Ramos (cell line): ENCODE measurements at regions not wholly inside any gene's neighbourhood (a gene's known extent, or its start where the extent isn't known, plus 50 kb on each side); places are given as distances from the start of the nearest gene placed in this dataset.

Experiments
- in situ Hi-C: fragments of 300-500 bp; cut with MboI; formaldehyde crosslinking; loops from one replicate; pipeline ENCODE4 v1.14.3; 2022; ENCODE audit warnings: low sequenced_read_pairs; ENCODE audit not compliant: unreplicated experiment

DNA sequence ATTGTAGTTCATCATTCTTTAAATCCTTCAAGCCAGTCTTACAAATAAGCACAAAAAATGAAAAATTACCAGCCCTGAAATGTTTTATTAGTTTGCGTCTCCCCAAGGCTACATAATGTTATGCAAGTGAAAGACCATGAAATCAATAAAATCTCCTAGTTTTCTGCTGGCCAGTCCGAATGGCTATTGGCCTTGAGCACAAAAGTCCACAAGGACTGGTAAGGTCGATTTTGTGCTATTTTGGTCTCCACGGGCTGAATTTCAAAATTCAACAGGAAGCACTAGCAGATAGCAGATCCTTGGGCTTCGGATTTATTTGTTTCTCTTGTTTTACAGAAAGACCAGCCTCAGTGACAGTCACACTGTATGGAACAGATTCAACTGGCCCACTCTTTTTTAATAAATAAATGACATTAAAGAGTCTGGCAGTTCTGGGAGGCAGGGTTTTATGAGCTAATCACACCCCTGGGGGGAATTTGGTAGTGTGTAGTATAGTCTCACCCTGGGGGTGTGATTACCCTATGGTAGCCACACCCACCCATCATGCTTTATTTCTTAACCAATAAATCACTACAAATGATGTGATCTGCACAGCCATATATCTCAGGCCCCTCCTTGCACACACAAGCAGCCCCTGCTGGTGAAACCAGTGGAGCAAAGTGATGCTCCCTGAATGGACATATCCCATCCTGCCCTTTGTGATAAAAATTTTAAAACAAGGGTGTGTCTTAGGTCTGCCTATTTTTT, 51.1 kb upstream of the TMEM33 start:
- in situ Hi-C loops, result loop anchor here (25.0 kb wide), 1 partner anchor 597 kb away; no protein-coding TSS in a partner anchor

DNA sequence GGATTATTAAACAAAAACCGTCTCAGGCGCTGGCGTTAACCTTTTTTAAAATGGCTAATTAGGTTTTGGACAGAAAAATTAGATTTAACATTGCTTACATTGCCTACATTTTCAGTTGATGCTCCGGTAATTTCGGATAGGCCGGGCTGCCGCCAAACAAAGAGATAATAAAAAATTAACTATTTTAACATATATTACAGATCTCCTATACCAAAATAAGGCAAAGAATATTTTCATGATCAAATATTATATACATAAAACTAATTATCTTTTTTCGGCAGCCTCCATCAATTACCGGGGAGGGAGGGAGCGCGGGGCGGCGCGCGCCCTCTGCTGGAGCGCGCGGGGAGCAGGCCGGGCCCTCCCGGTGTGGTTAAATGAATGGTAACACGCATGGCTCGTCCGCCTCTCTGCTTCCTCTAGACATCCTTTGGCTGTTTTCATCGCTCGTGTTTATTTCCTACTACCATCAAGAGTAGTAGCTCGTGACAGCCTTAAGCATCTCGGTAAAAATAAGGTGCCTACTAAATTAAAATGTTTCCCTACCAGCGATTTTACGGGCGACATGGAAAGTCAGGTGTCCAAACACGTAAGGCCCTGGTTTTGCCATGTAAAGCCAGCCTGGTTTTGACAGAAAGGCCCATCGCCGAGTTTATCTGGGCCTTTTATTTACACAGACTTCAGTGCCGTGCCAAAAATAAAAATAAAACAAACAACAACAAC, 52.4 kb upstream of the TMEM33 start:
- in situ Hi-C loops, result loop anchor here (25.0 kb wide), 1 partner anchor 595 kb away; no protein-coding TSS in a partner anchor

DNA sequence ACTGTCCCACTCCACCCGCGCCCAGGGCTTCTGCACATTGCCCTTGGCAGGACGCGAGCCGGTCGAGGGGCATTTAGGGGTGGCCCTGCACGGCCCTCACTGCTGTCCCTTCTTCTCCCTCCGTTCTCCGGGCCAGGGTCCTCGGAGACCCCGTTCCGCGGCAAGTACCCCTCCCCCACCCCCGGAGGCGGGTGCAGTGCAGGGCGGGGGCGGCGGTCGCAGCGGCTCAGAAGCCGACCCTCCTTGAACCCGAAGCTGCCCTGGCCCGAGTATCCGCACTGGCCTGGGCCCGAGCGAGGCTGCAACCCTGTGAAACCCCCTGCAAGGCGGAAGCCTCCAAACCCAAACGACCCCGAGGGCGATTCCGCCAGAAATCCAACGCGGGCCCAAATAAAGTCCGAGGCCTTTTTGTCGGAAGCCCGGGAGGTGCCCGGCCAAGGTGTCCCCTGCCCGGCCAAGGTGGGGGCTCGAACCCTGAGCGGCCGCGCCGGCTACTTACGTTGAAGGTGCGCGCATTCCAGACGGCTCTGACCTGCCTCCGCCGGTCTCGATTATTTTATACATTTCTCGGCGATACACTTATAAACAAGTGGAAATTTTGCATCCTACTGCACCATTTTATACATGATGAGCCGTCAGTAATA, 53.1 kb upstream of the TMEM33 start:
- in situ Hi-C loops, result loop anchor here (25.0 kb wide), 1 partner anchor 595 kb away; no protein-coding TSS in a partner anchor

DNA sequence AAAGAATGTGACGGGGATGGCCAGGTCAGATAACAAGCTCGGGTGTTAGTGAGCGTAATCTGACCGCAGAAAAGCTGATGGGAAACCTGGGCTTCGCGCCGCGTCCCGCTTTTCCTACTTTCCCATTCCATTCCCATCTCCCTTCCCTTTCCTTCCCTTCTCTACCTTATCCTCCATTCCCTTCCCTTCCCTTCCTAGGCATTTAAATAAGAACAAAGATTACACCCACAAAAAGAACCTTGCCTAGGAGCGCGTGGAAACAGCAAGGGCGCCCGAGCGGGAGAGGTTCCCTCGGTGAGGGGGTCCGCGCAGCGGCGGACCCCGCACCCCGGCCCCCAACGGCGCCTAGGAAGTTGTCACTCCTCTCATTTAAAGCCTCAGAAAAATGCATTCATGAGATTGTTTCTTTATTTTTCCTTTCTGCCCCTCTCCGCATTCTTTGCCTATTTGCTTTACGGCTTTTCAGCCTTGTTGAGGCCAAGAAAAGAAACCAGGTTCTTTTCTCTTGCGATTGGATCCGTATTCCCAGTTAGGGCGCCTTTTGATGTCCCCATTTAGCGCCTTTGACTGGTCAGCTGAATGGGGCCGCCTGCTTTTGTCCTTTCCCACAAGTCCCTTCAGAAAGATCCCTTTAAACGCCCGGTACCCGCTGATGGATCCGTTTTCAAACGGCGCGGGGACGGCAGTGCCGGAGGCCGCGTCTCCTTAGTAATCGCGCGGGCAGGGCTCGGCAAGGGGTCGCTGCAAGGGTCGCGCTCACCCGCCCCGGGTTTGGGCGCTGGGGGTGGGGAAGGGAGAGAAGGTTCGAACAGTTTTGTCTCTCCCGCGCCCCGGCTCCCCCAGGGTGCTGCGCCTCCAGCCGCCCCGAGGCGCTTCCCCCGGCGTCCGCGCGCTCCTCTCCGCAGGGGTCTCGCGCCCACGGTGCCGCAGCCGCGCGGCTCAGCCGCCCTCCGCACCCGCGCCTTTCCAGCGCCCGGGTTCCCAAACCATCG, 54.1 kb upstream of the TMEM33 start:
- in situ Hi-C loops, result loop anchor here (25.0 kb wide), 1 partner anchor 594 kb away; no protein-coding TSS in a partner anchor

DNA sequence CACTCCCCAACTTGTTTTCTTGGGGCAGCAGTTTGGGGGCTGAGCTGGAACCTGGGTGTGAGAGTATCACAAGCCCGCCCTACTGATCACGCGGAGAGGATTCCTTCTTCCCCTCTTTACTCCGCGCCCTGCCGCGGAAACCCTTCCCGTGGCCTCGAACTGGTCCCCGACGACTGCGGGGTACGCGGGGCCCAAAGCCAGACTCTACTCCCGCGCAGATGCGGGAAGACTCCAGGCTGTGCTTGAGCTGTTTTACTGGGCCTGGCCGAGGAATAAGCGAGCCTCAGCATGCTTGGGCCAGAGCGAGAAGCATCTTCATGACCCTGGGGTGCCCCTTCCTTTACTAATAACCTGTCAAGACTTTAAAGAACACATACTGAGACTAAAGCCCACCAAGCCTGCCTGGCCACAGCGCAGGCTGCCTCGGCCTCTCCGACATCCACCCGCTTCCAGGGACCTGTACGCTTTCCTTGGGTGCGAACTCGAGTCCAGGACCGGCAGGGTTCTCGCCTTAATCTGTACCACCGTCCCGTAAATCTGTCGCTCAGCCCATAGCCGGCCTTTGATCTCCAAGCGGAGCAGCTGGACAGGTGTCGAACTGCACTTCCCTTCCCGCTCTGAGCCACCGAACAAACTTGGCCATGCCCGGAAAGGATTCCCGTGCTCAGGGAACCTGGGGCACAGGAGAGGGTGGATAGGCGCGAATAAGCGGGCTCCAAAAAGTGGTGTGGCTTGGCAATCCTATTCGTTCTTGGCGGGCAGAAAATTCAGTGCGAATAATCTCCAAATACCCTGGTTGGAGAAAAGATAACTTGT, 55.0 kb upstream of the TMEM33 start:
- in situ Hi-C loops, result loop anchor here (25.0 kb wide), 1 partner anchor 593 kb away; no protein-coding TSS in a partner anchor

DNA sequence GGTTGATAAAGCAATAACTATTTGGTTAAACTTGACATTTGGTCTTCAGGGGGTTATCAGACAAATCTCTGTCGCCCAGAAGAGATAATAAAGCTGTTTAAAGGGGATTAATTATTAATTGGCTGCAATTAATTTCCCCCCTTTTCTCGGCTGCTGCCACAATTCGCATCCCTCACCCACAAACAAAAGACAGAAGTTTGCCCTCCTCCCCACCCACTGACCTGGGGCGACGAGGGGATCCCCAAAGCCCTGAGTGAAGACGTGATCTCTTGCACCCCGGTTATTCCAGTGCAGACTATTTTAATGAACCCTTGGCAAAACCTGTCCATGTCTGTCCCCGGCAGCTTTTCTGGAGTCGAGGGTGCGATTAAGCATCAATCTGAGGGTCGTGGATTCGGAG, 55.7 kb upstream of the TMEM33 start:
- in situ Hi-C loops, result loop anchor here (25.0 kb wide), 1 partner anchor 592 kb away; no protein-coding TSS in a partner anchor

DNA sequence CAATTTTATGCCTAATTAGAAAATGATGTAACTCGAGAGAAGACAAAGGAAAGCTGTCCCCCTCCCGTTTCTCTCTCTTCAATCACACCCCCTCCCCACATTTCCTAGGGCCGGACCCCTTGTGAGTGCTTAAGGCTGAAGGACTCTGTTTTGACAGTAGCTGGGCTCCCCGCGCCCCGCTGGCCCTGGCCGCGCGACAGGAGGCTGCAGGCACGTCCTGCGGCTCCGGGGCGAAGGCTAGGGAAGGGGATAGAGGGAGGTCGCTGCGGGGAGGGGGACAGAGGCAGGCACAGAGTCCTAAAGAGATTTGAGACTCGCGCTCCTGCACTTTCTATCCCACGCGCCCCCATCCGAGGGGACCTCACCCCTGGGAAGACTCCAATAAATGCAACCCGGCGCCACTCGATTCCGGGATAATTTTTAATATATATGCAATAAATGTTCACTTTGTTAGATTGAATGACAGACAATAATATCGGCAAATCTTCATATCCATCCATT, 56.2 kb upstream of the TMEM33 start:
- in situ Hi-C loops, result loop anchor here (25.0 kb wide), 1 partner anchor 592 kb away; no protein-coding TSS in a partner anchor

DNA sequence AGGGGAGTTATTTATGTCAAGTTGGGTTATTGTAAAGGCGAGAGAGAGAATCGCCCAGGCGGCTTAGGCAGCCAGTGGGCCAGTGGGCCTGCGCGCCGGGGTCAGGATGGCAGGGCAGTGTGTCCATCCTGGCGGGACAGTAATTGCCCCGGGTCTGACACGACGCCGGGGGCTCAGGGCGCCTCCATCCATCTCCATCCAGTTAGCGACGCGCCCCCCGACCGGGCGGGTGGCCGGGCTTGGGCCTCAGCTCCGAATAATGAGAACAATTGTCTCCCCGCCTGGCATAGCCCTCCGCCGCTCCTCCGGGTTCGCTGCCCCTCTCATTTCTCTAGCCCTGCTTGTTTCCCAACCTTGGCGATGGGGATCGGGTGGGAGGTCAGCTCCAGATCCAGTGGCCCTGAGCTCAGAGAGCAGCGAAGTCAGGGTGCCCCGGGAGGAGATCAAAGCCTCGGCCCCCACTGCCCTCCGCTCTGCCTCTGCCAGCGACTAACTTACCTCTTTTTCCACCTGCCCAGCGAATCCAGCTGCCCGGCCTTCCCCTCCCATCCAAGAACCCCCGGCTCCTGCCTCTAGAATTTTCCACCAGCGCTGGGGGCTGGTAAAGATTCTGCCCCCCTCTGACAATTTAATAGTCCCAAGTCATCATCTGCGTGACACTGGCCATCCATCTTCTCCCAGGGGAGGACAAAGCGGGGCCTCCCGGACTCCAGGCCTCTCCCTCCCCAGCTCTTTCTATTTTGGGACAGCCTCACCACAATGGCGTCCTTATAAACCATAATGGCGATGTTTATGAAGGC, 56.9 kb upstream of the TMEM33 start:
- in situ Hi-C loops, result loop anchor here (25.0 kb wide), 1 partner anchor 591 kb away; no protein-coding TSS in a partner anchor

DNA sequence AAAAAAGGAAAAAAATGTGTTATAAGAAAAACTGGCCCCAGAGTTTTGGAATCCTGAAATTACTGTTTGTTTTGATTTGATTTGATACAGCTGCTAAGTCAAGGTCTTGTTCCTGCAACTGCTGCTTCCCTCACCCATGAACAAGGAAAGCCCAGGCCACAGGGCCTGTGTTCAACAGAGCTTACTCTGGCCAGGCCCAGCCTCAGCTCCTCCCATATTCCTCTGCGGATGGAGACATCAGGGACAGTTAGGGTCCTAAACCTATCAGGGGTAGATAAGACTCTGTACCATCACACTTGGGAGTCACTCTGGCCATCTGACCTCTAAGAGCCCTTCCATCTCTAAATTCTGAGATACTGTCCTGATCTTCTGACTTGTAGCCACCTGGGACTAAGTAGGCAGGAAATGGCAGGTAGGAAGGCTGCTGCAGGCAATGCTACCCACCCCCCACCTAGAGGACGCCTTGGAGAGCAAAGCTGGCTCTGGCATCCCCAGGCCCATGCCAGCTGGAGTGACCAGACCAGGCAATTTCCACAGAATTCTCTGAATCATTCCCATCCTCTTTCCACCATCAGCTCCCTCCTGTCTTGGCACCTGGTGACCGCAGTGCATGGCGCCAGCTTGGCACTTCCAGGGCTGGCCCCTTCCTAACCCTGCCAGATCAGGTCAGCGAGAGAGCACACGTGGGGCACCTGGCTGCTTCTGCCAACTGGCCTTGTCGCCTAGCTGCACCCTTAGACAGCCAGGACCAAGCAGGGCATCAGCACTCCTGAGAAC, 58.0 kb upstream of the TMEM33 start:
- in situ Hi-C loops, result loop anchor here (25.0 kb wide), 1 partner anchor 590 kb away; no protein-coding TSS in a partner anchor

DNA sequence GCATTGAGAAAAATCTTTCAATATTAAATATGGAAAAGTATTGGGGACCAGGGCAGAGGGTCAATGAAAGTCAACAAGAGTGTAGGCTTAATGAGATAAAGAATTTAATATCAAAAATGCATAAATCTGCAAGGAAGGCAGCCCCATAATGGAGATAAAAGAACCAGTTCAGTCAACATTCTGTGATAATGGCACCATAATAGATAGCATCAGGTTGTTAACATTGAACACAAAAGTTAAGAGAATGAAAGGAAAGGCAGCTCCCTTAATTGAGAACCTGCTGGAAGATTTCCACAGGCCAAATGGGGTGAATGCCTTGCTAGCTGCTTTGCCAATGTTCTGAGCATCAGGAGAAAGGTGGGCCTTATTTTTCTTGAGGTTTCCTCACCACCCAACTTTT, 60.4 kb upstream of the TMEM33 start:
- in situ Hi-C loops, result loop anchor here (25.0 kb wide), 1 partner anchor 588 kb away; no protein-coding TSS in a partner anchor

DNA sequence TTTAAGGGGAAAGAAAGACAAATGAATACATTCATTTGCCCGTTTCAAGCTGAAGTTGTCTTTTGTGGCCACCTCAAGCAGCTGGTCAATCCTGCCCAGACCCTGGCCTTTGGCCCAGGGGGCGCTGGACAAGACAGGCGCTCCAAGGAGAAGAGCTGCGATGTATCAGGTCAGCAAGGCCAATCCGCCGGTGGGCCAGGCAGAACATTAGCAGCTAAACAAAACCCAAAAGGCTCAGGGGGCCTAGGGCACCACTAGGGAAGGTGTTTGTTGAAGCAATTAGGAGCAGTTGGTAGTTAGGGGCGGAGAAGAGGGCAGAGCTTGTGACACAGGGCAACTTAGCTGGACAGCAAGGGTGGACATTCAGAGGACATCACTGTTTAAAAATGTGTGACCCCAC, 60.8 kb upstream of the TMEM33 start:
- in situ Hi-C loops, result no loop called here

DNA sequence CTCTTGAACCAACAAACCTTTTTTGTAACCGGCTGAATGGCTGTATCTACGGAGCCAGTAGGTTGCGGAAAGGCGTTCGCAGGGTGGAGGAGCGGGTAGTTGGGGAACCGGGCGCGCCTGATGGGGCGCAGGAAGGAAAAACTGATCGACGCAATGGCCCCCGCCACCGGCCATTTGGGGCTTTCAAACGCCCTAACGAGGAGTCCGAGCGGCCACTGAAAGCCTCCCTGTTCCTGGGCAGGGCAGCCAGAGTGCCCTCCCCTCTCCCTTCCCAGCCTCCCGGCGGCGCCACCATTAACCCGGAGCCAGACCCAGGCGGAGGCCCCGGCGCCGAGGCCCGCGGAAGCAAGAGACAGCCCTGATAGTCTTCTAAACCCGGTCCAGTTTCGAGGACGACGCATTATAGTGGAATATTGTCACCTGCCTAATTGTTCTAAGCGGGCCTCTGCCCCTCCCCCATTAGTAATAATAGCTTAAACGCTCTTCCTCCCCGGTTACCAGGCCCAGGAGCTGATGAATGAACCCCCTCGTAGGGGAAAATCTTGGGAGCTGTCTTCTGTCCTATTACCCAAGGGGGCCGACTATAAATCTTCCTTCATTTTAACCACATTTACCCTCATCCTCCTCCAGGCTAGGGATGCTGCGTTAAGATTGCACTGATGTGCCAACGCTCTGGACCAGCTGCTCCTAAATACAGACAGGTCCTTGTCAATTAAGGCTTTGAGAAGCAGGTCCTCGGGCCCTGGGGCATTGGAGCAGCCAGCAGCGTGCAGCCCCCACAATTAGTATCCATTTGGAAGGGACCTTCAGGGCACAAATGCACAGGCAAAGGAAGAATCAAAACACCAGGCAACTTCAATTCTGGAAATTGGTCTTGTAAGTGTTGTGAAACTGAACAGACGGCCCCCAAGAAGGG, 61.6 kb upstream of the TMEM33 start:
- in situ Hi-C loops, result no loop called here

DNA sequence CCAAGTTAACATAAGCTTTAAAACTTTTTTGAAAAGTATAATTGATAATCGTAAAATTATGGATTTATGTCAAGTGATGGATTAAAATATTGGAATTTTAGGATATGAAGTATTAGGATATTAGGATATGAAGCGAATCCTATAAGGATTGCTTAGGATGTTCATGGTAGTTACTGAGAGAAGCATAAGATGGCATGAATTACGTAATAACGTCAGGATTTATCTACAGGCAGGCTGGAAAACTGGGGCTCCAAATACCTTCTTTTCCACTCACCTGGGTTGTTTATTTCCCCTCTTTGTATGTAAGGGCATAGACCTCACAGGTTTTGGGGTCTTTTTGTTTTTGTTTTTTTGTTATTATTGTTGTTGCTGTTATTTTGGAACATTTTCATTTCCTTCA, 65.2 kb upstream of the TMEM33 start:
- in situ Hi-C loops, result no loop called here

DNA sequence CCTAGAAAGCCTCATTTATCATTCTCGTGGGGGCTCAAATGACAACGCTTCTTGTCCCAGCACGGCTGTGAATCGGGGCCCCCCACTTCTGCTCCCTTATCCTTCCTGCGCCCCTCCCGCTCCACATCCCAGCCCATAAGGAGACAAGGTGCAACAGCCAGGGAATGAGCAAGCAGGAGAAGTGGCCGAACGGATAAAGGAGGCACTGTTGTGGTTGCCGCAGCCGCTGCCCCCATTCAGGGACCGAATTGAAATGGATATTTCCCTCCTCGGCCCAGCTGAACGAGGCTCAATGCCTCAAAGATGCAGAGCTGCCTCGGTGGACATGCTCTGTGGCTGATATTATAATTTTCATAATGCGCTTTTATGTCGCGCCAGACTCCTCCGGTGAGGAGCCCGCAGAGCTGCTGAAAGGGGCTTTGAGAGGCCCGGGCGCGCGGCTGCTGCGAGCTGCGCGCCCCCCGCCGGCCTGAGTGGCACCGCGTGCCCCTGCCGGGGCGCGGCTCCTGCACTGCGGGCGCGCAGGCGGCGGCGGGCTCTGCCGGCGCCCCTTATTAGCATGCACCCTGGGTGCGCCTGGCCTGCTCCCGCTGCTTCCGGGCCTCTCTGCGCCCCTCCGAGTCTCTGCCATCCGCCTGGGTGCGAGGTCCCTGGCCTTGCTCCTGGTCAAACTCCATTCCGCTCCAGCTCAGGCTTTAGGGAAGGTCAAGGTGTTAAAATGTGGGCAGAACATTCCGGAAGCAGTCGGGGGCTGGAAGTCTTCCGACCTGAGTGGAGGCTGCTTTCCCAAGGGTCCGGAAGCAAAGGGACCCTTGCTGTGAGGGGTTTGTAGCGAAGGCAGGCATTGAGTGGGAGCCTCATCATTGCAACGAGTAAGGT, 68.2 kb upstream of the TMEM33 start:
- in situ Hi-C loops, result no loop called here
